Endothelial cell of umbilical vein (primary cell): ENCODE measurements at regions not wholly inside any gene's neighbourhood (a gene's known extent, or its start where the extent isn't known, plus 50 kb on each side); places are given as distances from the start of the nearest gene placed in this dataset.

ENCODE experiments used
- BruUV-seq: library from RNA; stranded (reverse); fragments of 400-500 nt; replicated peaks from 2 replicates; lab custom pipeline; 2021; lab: Mats Ljungman, UMichigan
- CTCF ChIA-PET: fragments of 300-600, 350-600 bp; sonication (Branson Sonifier 250); formaldehyde crosslinking; loops from one replicate; lab custom pipeline; 2021; ENCODE audit warnings: antibody characterized with exemption, inconsistent platforms; lab: Charles Lee
- POLR2A ChIA-PET: fragments of 300-600, 350-600 bp; sonication (Branson Sonifier 250); formaldehyde crosslinking; loops from one replicate; lab custom pipeline; 2021; ENCODE audit warnings: antibody characterized with exemption, inconsistent platforms; lab: Charles Lee
- DNase-seq: peaks from one replicate; pipeline ENCODE4 v3.0.0-alpha.2; 2011; ENCODE audit warnings: low read depth, low spot score
- FAIRE-seq: peaks from 2 replicates; lab custom pipeline; 2011; peaks lifted over from hg19 to GRCh38; lab: Jason Lieb, UNC
- H2AFZ ChIP-seq: 2 replicates; pipeline ENCODE4 v1.6.0; 2012; ENCODE audit warnings: low read depth, low read length, control low read depth, inconsistent platforms
- H3K27ac ChIP-seq: 2 replicates; pipeline ENCODE4 v1.5.1; 2011; ENCODE audit warnings: low read depth, mild to moderate bottlenecking, control low read depth, low read length, moderate library complexity; ENCODE audit not compliant: insufficient read depth
- H3K27me3 ChIP-seq, 2 experiments: 2 replicates each; pipeline versions ENCODE4 v1.6.0 to v1.6.1; 2011; ENCODE audit warnings: low read length in 2 of 2, mixed read lengths in 1 of 2; ENCODE audit not compliant: control insufficient read depth in 2 of 2, insufficient read depth in 2 of 2
- H3K36me3 ChIP-seq, 2 experiments: 2 replicates in 1 of 2; 3 replicates in 1 of 2; pipeline ENCODE4 v1.5.1; 2011; ENCODE audit warnings: low read length in 2 of 2, mild to moderate bottlenecking in 1 of 2, moderate library complexity in 1 of 2; ENCODE audit not compliant: control insufficient read depth in 2 of 2, insufficient read depth in 2 of 2; ENCODE audit errors: extremely low read depth in 1 of 2
- H3K4me1 ChIP-seq: 3 replicates; pipeline ENCODE4 v1.5.1; 2011; ENCODE audit warnings: mild to moderate bottlenecking, low read length; ENCODE audit not compliant: control insufficient read depth, insufficient read depth; ENCODE audit errors: extremely low read depth
- H3K4me2 ChIP-seq: 2 replicates; pipeline ENCODE4 v1.6.1; 2011; ENCODE audit warnings: low read length, control low read depth, mixed read lengths; ENCODE audit not compliant: insufficient read depth
- H3K4me3 ChIP-seq, 3 experiments: fragments of 200-600 bp in 1 of 3; sonication (generic), shearing (Covaris generic) in 1 of 3; replicated peaks in 1 of 3; 2 replicates each; pipeline ENCODE4 v1.5.1; 2011 to 2016; ENCODE audit warnings: control low read depth in 3 of 3, low read length in 3 of 3, mild to moderate bottlenecking in 2 of 3, inconsistent platforms in 1 of 3, low read depth in 1 of 3, moderate library complexity in 1 of 3; ENCODE audit not compliant: insufficient read depth in 1 of 3
- H3K79me2 ChIP-seq: 2 replicates; pipeline ENCODE4 v1.6.0; 2012; ENCODE audit warnings: low read length, inconsistent platforms; ENCODE audit not compliant: control insufficient read depth, insufficient read depth
- H3K9ac ChIP-seq: replicated peaks from 2 replicates; pipeline ENCODE3; 2011; ENCODE audit warnings: low read length, control low read depth; ENCODE audit not compliant: insufficient read depth; ENCODE audit errors: extremely low read depth
- H3K9me1 ChIP-seq: replicated peaks from 3 replicates; pipeline ENCODE4 v1.6.0; 2011; ENCODE audit warnings: mild to moderate bottlenecking, low read length; ENCODE audit not compliant: control insufficient read depth, insufficient read depth; ENCODE audit errors: extremely low read depth
- H3K9me3 ChIP-seq: replicated peaks from 2 replicates; pipeline ENCODE4 v1.5.1; 2012; ENCODE audit warnings: low read length, inconsistent platforms; ENCODE audit not compliant: control insufficient read depth, insufficient read depth
- H4K20me1 ChIP-seq: replicated peaks from 2 replicates; pipeline ENCODE3; 2011; ENCODE audit warnings: mild to moderate bottlenecking, low read length; ENCODE audit not compliant: control insufficient read depth, insufficient read depth; ENCODE audit errors: extremely low read depth
- EZH2 ChIP-seq: IDR thresholded peaks from 2 replicates; pipeline ENCODE4 v1.6.1; 2012; ENCODE audit warnings: borderline replicate concordance, low read depth, mild to moderate bottlenecking, moderate library complexity, low read length, inconsistent platforms; ENCODE audit not compliant: severe bottlenecking
- FOS ChIP-seq: IDR thresholded peaks from 2 replicates; pipeline ENCODE4 v1.6.1; 2011; ENCODE audit warnings: mild to moderate bottlenecking, low read length, moderate library complexity, borderline replicate concordance; ENCODE audit not compliant: insufficient read depth
- GATA2 ChIP-seq: IDR thresholded peaks from 2 replicates; pipeline ENCODE4 v1.7.0; 2011; ENCODE audit warnings: low read depth, mild to moderate bottlenecking, moderate library complexity, mixed read lengths, low read length; ENCODE audit not compliant: insufficient read length, insufficient read depth
- JUN ChIP-seq: IDR thresholded peaks from 2 replicates; pipeline ENCODE4 v1.6.1; 2011; ENCODE audit warnings: borderline replicate concordance, low read depth; ENCODE audit not compliant: insufficient read length, insufficient read depth
- MYC ChIP-seq: IDR thresholded peaks from one replicate; pipeline ENCODE4 v1.6.1; 2011; ENCODE audit warnings: mild to moderate bottlenecking, low read depth, low read length
- POLR2AphosphoS5 ChIP-seq: IDR thresholded peaks from 2 replicates; pipeline ENCODE4 v1.6.1; 2012; ENCODE audit warnings: low read depth, mild to moderate bottlenecking, control low read depth, low read length, moderate library complexity; ENCODE audit not compliant: insufficient read depth
- dilution Hi-C: fragments of 300-500 bp; cut with MboI; formaldehyde crosslinking; loops from one replicate; pipeline ENCODE4 v1.15.0; 2019; ENCODE audit warnings: low sequenced_read_pairs; ENCODE audit not compliant: extremely low pct_ligation_motif_present
- intact Hi-C: fragments of 100-400 bp; cut with micrococcal nuclease; formaldehyde crosslinking; loops from one replicate; pipeline ENCODE4 v1.10.0; 2022
- TF ChIP-seq, protein P1 (sequence below), 2 donors: IDR thresholded peaks; 1 replicate in 1 of 2; 2 replicates in 1 of 2; pipeline ENCODE4 v1.5.1; 2011; ENCODE audit warnings: low read length in 2 of 2, mild to moderate bottlenecking in 2 of 2, moderate library complexity in 2 of 2, control low read depth in 1 of 2, inconsistent platforms in 1 of 2, low read depth in 1 of 2; ENCODE audit not compliant: insufficient read depth in 1 of 2; ENCODE audit errors: extremely low read depth in 1 of 2

DNA sequence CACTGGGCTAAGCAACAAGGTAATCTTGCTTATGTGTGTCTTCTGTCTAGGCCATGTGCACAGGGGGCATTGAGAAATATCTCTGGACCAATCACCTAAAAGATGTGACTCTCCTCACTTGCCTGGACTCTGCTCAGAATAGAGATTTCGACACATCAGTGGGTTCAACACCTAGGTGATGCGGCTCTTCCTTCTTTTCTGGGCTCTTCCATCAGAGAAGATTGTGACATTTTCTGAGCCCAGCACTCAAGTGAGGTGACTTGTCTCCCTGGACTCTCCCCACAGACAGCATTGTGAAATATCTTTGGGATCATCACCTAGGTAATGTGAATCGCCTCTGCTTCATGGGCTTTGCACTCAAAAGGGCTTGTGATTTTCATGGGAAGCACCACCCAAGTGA, 1904.1 kb downstream of the TP53TG3F start:
- no peaks in the 10 kb centered on the region for H3K27me3 ChIP-seq
- TF ChIP-seq EZH2 (no peak), GATA2 (no peak), JUN (no peak), MYC (no peak), FOS (no peak)
- TF ChIP-seq, protein P1, sequence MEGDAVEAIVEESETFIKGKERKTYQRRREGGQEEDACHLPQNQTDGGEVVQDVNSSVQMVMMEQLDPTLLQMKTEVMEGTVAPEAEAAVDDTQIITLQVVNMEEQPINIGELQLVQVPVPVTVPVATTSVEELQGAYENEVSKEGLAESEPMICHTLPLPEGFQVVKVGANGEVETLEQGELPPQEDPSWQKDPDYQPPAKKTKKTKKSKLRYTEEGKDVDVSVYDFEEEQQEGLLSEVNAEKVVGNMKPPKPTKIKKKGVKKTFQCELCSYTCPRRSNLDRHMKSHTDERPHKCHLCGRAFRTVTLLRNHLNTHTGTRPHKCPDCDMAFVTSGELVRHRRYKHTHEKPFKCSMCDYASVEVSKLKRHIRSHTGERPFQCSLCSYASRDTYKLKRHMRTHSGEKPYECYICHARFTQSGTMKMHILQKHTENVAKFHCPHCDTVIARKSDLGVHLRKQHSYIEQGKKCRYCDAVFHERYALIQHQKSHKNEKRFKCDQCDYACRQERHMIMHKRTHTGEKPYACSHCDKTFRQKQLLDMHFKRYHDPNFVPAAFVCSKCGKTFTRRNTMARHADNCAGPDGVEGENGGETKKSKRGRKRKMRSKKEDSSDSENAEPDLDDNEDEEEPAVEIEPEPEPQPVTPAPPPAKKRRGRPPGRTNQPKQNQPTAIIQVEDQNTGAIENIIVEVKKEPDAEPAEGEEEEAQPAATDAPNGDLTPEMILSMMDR (IDR thresholded peaks at IDR 0.05; ENCODE audit: extremely low read depth in 1 of 2, insufficient read depth in 1 of 2, low read depth in 1 of 2, low read length in 2 of 2), result no peak
- intact Hi-C loops, result no loop called here
- H3K79me2 ChIP-seq, result no peaks in the 10 kb centered on the region
- no TSS peak for BruUV-seq
- H4K20me1 ChIP-seq, result no peaks in the 10 kb centered on the region
- H3K9ac ChIP-seq, result no peak overlapping the region
- no peak for DNase-seq
- H3K4me2 ChIP-seq, result no peak overlapping the region
- no peak overlapping the region for H2AFZ ChIP-seq
- no peaks in the 10 kb centered on the region for H3K9me1 ChIP-seq
- H3K4me1 ChIP-seq, result no peaks in the 10 kb centered on the region
- dilution Hi-C loops, result no loop called here
- no peak overlapping the region for H3K4me3 ChIP-seq
- no peaks in the 10 kb centered on the region for H3K36me3 ChIP-seq
- FAIRE-seq, result no peak
- no peak overlapping the region for H3K27ac ChIP-seq
- peaks cover 2% of the 10 kb centered on the region for H3K9me3 ChIP-seq
- ChIA-PET CTCF (no interaction called here), POLR2A (no interaction called here)

- H3K4me2 ChIP-seq, result no peak overlapping the region
- intact Hi-C loops, result no loop called here
- DNase-seq, result no peak
- no peaks in the 10 kb centered on the region for H3K27me3 ChIP-seq
- no peak overlapping the region for H3K9ac ChIP-seq
- H3K36me3 ChIP-seq, result no peaks in the 10 kb centered on the region
- ChIA-PET POLR2A (no interaction called here), CTCF (no interaction called here)
- no peaks in the 10 kb centered on the region for H3K79me2 ChIP-seq
- BruUV-seq, result no TSS peak
- peaks cover 2% of the 10 kb centered on the region for H3K9me3 ChIP-seq
- no peak overlapping the region for H3K27ac ChIP-seq
- no peak overlapping the region for H3K4me3 ChIP-seq
- TF ChIP-seq POLR2AphosphoS5, result no peak
- no peaks in the 10 kb centered on the region for H3K9me1 ChIP-seq
- no peaks in the 10 kb centered on the region for H4K20me1 ChIP-seq
- FAIRE-seq, result no peak
- H2AFZ ChIP-seq, result no peak overlapping the region
- dilution Hi-C loops, result no loop called here
- no peaks in the 10 kb centered on the region for H3K4me1 ChIP-seq
Measured at GRCh38 chr16:35364263-35364662, 1904.9 kb downstream of the TP53TG3F start.
